ENCODE measurements at regions not wholly inside any gene's neighbourhood (a gene's known extent, or its start where the extent isn't known, plus 50 kb on each side); places are given as distances from the start of the nearest gene placed in this dataset.
"Not testable (repeated sequence)": the region's sequence is repeated elsewhere in the genome, so short reads cannot be mapped to it uniquely, and the experiment has no call there.

- TF ChIP-seq HES1 (IDR thresholded peaks at IDR 0.05; ENCODE audit: low read depth); TSC22D4 (tag; IDR thresholded peaks at IDR 0.05); BRF2 (IDR thresholded peaks at IDR 0.05; ENCODE audit: borderline replicate concordance, insufficient read depth, insufficient read length); MTA1 (IDR thresholded peaks at IDR 0.05; ENCODE audit: borderline replicate concordance); EP300 (IDR thresholded peaks at IDR 0.05; ENCODE audit: low read length); MTF1 (CRISPR knock-in tag; IDR thresholded peaks at IDR 0.05; ENCODE audit: borderline replicate concordance); SAFB (IDR thresholded peaks at IDR 0.05; ENCODE audit: borderline replicate concordance, low read depth, low read length); POLR2AphosphoS5 (IDR thresholded peaks at IDR 0.05; ENCODE audit: control insufficient read depth, insufficient read depth, low read depth, low read length); NR2C1 (IDR thresholded peaks at IDR 0.05); NR2C1 (tag; IDR thresholded peaks at IDR 0.05); FOXM1 (IDR thresholded peaks at IDR 0.05; ENCODE audit: low read depth); FOXM1 (CRISPR knock-in tag; IDR thresholded peaks at IDR 0.05; ENCODE audit: low read depth); FOSL1 (tag; conservative IDR thresholded peaks at IDR 0.05); SREBF2 (CRISPR knock-in tag; IDR thresholded peaks at IDR 0.05); E2F5 (CRISPR knock-in tag; IDR thresholded peaks at IDR 0.05); ZFP30 (CRISPR knock-in tag; IDR thresholded peaks at IDR 0.05; ENCODE audit: borderline replicate concordance): not testable (repeated sequence)
Observed at GRCh38 chr1:149285638-149286037, 182.3 kb upstream of the NBPF9 start.

Measured in K562 (cell line).